ENCODE measurements at regions not wholly inside any gene's neighbourhood (a gene's known extent, or its start where the extent isn't known, plus 50 kb on each side); places are given as distances from the start of the nearest gene placed in this dataset.
"Not testable (repeated sequence)": the region's sequence is repeated elsewhere in the genome, so short reads cannot be mapped to it uniquely, and the experiment has no call there.

DNA sequence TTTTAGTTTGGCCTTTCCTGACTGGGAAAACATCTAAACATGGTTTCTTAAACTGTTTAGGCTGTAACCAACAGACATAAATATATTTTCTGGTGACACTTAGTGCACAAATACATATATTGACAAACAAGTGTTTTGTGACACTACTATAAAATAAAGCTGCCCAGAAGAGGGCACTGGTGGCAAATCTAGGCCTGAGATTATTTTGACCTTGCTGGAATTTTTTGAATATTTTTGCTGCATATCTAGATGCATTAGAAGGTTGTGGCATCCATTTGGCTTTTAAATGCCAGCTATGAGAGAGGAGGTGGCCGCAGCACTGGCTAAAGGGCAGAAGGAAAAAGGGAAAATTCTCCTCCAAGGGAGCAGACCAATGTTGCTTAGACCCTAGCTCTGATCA, 139.6 kb downstream of the KLRB1 start:
- TF ChIP-seq YY1 (IDR thresholded peaks at IDR 0.05); CTCF (IDR thresholded peaks at IDR 0.05; ENCODE audit: low read depth, low read length, missing input control); MAX (IDR thresholded peaks at IDR 0.05); JUND (IDR thresholded peaks at IDR 0.05); FOXA1 (IDR thresholded peaks at IDR 0.05); SP1 (IDR thresholded peaks at IDR 0.05); ATF3 (IDR thresholded peaks at IDR 0.05); EGR1 (IDR thresholded peaks at IDR 0.05; ENCODE audit: low read depth in 2 of 2); TAF1 (conservative IDR thresholded peaks at IDR 0.05); RXRA (IDR thresholded peaks at IDR 0.05); RAD21 (IDR thresholded peaks at IDR 0.05); GABPA (IDR thresholded peaks at IDR 0.05 in 1 of 2, conservative IDR thresholded peaks at IDR 0.05 in 1 of 2): not testable (repeated sequence)
- TF ChIP-seq, protein P1, sequence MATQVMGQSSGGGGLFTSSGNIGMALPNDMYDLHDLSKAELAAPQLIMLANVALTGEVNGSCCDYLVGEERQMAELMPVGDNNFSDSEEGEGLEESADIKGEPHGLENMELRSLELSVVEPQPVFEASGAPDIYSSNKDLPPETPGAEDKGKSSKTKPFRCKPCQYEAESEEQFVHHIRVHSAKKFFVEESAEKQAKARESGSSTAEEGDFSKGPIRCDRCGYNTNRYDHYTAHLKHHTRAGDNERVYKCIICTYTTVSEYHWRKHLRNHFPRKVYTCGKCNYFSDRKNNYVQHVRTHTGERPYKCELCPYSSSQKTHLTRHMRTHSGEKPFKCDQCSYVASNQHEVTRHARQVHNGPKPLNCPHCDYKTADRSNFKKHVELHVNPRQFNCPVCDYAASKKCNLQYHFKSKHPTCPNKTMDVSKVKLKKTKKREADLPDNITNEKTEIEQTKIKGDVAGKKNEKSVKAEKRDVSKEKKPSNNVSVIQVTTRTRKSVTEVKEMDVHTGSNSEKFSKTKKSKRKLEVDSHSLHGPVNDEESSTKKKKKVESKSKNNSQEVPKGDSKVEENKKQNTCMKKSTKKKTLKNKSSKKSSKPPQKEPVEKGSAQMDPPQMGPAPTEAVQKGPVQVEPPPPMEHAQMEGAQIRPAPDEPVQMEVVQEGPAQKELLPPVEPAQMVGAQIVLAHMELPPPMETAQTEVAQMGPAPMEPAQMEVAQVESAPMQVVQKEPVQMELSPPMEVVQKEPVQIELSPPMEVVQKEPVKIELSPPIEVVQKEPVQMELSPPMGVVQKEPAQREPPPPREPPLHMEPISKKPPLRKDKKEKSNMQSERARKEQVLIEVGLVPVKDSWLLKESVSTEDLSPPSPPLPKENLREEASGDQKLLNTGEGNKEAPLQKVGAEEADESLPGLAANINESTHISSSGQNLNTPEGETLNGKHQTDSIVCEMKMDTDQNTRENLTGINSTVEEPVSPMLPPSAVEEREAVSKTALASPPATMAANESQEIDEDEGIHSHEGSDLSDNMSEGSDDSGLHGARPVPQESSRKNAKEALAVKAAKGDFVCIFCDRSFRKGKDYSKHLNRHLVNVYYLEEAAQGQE (IDR thresholded peaks at IDR 0.05), result not testable (repeated sequence)
- TF ChIP-seq, protein P2, sequence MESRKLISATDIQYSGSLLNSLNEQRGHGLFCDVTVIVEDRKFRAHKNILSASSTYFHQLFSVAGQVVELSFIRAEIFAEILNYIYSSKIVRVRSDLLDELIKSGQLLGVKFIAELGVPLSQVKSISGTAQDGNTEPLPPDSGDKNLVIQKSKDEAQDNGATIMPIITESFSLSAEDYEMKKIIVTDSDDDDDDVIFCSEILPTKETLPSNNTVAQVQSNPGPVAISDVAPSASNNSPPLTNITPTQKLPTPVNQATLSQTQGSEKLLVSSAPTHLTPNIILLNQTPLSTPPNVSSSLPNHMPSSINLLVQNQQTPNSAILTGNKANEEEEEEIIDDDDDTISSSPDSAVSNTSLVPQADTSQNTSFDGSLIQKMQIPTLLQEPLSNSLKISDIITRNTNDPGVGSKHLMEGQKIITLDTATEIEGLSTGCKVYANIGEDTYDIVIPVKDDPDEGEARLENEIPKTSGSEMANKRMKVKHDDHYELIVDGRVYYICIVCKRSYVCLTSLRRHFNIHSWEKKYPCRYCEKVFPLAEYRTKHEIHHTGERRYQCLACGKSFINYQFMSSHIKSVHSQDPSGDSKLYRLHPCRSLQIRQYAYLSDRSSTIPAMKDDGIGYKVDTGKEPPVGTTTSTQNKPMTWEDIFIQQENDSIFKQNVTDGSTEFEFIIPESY (IDR thresholded peaks at IDR 0.05), result not testable (repeated sequence)
